Smooth muscle cell (in vitro differentiated cells): ENCODE measurements at regions not wholly inside any gene's neighbourhood (a gene's known extent, or its start where the extent isn't known, plus 50 kb on each side); places are given as distances from the start of the nearest gene placed in this dataset.

Experiments
- DNase-seq: peaks from one replicate; lab custom pipeline; 2025; ENCODE audit not compliant: unreplicated experiment; lab: John Stamatoyannopoulos, UW
- H2AFZ ChIP-seq: fragments of 200-600 bp; sonication (generic); 2 replicates; pipeline ENCODE4 v1.6.0; 2016; ENCODE audit warnings: antibody characterized with exemption, low read depth, mild to moderate bottlenecking
- H3F3A ChIP-seq: fragments of 200-600 bp; sonication (generic); 2 replicates; pipeline ENCODE4 v1.6.0; 2017; ENCODE audit warnings: antibody characterized with exemption, low read depth
- H3K27ac ChIP-seq: fragments of 200-600 bp; sonication (generic); 2 replicates; pipeline ENCODE4 v1.5.1; 2016; ENCODE audit warnings: low read depth, mild to moderate bottlenecking
- H3K27me3 ChIP-seq: fragments of 200-600 bp; sonication (generic); 2 replicates; pipeline ENCODE4 v1.6.1; 2016; ENCODE audit warnings: low read depth, mild to moderate bottlenecking
- H3K36me3 ChIP-seq: fragments of 200-600 bp; sonication (generic); 2 replicates; pipeline ENCODE4 v1.5.1; 2016; ENCODE audit warnings: low read depth
- H3K4me1 ChIP-seq: fragments of 200-600 bp; sonication (generic); 2 replicates; pipeline ENCODE4 v1.5.1; 2016; ENCODE audit warnings: low read depth
- H3K4me2 ChIP-seq: fragments of 200-600 bp; sonication (generic); 2 replicates; pipeline ENCODE4 v1.6.0; 2016; ENCODE audit warnings: mild to moderate bottlenecking
- H3K4me3 ChIP-seq: fragments of 200-600 bp; sonication (generic); 2 replicates; pipeline ENCODE4 v1.5.1; 2016; ENCODE audit warnings: mild to moderate bottlenecking
- H3K79me2 ChIP-seq: fragments of 200-600 bp; sonication (generic); 2 replicates; pipeline ENCODE4 v1.6.0; 2016; ENCODE audit warnings: low read depth, mild to moderate bottlenecking
- H3K9ac ChIP-seq: fragments of 200-600 bp; sonication (generic); 2 replicates; pipeline ENCODE4 v1.6.0; 2016; ENCODE audit warnings: low read depth
- H3K9me3 ChIP-seq: fragments of 200-600 bp; sonication (generic); replicated peaks from 2 replicates; pipeline ENCODE4 v1.5.1; 2016; ENCODE audit warnings: low read depth
- H4K20me1 ChIP-seq: fragments of 200-600 bp; sonication (generic); 2 replicates; pipeline ENCODE4 v1.6.0; 2016; ENCODE audit warnings: low read depth
- CTCF ChIP-seq: fragments of 200-600 bp; sonication (generic); IDR thresholded peaks from 2 replicates; pipeline ENCODE4 v1.5.1; 2017; ENCODE audit warnings: borderline replicate concordance, mild to moderate bottlenecking, antibody characterized with exemption; ENCODE audit not compliant: insufficient read depth, poor library complexity, severe bottlenecking
- WGBS: methylation state at CpG from one replicate; pipeline ENCODE4 v1.1.7; 2016; ENCODE audit warnings: low lambda C conversion rate; 5-methylcytosine and 5-hydroxymethylcytosine counted together

GRCh38 chr10:10830293-10830986, 187.2 kb upstream of the CELF2 start:
- H3K9ac ChIP-seq: peak overlapping the region; percentile 80
- H3K4me3 ChIP-seq: no peak overlapping the region
- H4K20me1 ChIP-seq: no peaks in the 10 kb centered on the region
- TF ChIP-seq CTCF: no peak
- H3K4me2 ChIP-seq: no peak overlapping the region
- no peak overlapping the region for H2AFZ ChIP-seq
- no peaks in the 10 kb centered on the region for H3K27me3 ChIP-seq
- 90% methylated on average over 6 of the region's 6 CpGs for WGBS
- no peaks in the 10 kb centered on the region for H3F3A ChIP-seq
- no peaks in the 10 kb centered on the region for H3K79me2 ChIP-seq
- no peaks in the 10 kb centered on the region for H3K36me3 ChIP-seq
- DNase-seq: no peak
- no peaks in the 10 kb centered on the region for H3K9me3 ChIP-seq
- peak overlapping the region; percentile 85 for H3K27ac ChIP-seq
- no peaks in the 10 kb centered on the region for H3K4me1 ChIP-seq

GRCh38 chr10:10831085-10831484, 186.6 kb upstream of the CELF2 start:
- Histone ChIP-seq H3K9ac (peak overlapping the region; percentile 80), H3F3A (no peaks in the 10 kb centered on the region), H3K27ac (peak overlapping the region; percentile 85), H4K20me1 (no peaks in the 10 kb centered on the region), H3K27me3 (no peaks in the 10 kb centered on the region), H3K79me2 (no peaks in the 10 kb centered on the region), H3K4me1 (no peaks in the 10 kb centered on the region), H3K9me3 (no peaks in the 10 kb centered on the region), H2AFZ (no peak overlapping the region), H3K4me3 (no peak overlapping the region), H3K4me2 (no peak overlapping the region), H3K36me3 (no peaks in the 10 kb centered on the region)
- no peak for DNase-seq
- 77% methylated on average over 8 of the region's 8 CpGs for WGBS
- no peak for TF ChIP-seq CTCF

GRCh38 chr10:10833955-10834354, 183.7 kb upstream of the CELF2 start:
- Histone ChIP-seq H3K27ac (no peak overlapping the region), H3K79me2 (no peaks in the 10 kb centered on the region), H3K4me1 (no peaks in the 10 kb centered on the region), H3K9ac (no peak overlapping the region), H2AFZ (no peak overlapping the region), H3F3A (no peaks in the 10 kb centered on the region), H4K20me1 (no peaks in the 10 kb centered on the region), H3K9me3 (no peaks in the 10 kb centered on the region), H3K27me3 (no peaks in the 10 kb centered on the region), H3K36me3 (no peaks in the 10 kb centered on the region), H3K4me3 (no peak overlapping the region), H3K4me2 (no peak overlapping the region)
- no peak for TF ChIP-seq CTCF
- no peak for DNase-seq
- WGBS: 90% methylated on average over 6 of the region's 6 CpGs

- Histone ChIP-seq H3K27ac (no peak overlapping the region), H3K36me3 (no peaks in the 10 kb centered on the region), H3K4me2 (no peak overlapping the region), H3K4me1 (no peaks in the 10 kb centered on the region), H3K4me3 (no peak overlapping the region), H3K9ac (no peak overlapping the region), H3F3A (no peaks in the 10 kb centered on the region), H3K79me2 (no peaks in the 10 kb centered on the region), H2AFZ (no peak overlapping the region), H3K9me3 (no peaks in the 10 kb centered on the region), H4K20me1 (no peaks in the 10 kb centered on the region), H3K27me3 (peaks cover 16% of the 10 kb centered on the region)
- TF ChIP-seq CTCF: no peak
- 34% methylated on average over 1 of the region's 1 CpG for WGBS
- no peak for DNase-seq
These were observed 173.4 kb upstream of the CELF2 start for GRCh38 chr10:10844251-10844650.
